GM12878 (cell line): ENCODE measurements at regions not wholly inside any gene's neighbourhood (a gene's known extent, or its start where the extent isn't known, plus 50 kb on each side); places are given as distances from the start of the nearest gene placed in this dataset.

ENCODE experiments used
- ATAC-seq: fragments of 200-7000 bp; cut with Tn5 transposase; 3 replicates; pipeline ENCODE4 v1.9.1; 2020; ENCODE audit warnings: mild to moderate bottlenecking, moderate library complexity
- BruUV-seq: library from RNA; stranded (reverse); fragments of 400-500 nt; replicated peaks from 2 replicates; lab custom pipeline; 2021; lab: Mats Ljungman, UMichigan
- CTCF ChIA-PET: fragments of 300-600 bp; sonication (Branson Sonifier 250); formaldehyde crosslinking; extraction: SDS; loops from one replicate; lab custom pipeline; 2021; ENCODE audit warnings: inconsistent platforms; lab: Yijun Ruan, JAX
- POLR2A ChIA-PET: fragments of 350-600 bp; formaldehyde crosslinking; extraction: SDS; loops from one replicate; lab custom pipeline; 2021; ENCODE audit warnings: inconsistent platforms; lab: Charles Lee
- RAD21 ChIA-PET: fragments of 300-600 bp; sonication (Branson Sonifier 250); formaldehyde crosslinking; loops from one replicate; lab custom pipeline; 2023; ENCODE audit warnings: antibody characterized with exemption; ENCODE audit not compliant: unreplicated experiment; lab: Charles Lee
- SMC1A ChIA-PET: fragments of 300-600 bp; sonication (Branson Sonifier 250); formaldehyde crosslinking; loops from one replicate; lab custom pipeline; 2023; ENCODE audit not compliant: unreplicated experiment, uncharacterized antibody; lab: Charles Lee
- DNase-seq: peaks from one replicate; pipeline ENCODE4 v3.0.0-alpha.2; 2011; ENCODE audit warnings: low read depth, low spot score
- FAIRE-seq: peaks from 3 replicates; lab custom pipeline; 2011; peaks lifted over from hg19 to GRCh38; lab: Jason Lieb, UNC
- H2AFZ ChIP-seq: 2 replicates; pipeline ENCODE4 v1.6.0; 2011; ENCODE audit warnings: low read depth, low read length, control low read depth; ENCODE audit not compliant: control insufficient read depth
- H3K27ac ChIP-seq: 2 replicates; pipeline ENCODE4 v1.5.1; 2011; ENCODE audit warnings: control low read depth; ENCODE audit not compliant: control insufficient read depth, insufficient read depth
- H3K27me3 ChIP-seq, 2 experiments: replicated peaks in 1 of 2; 2 replicates each; pipeline versions ENCODE4 v1.6.0 to v1.6.1; 2011; ENCODE audit warnings: low read length in 1 of 2; ENCODE audit not compliant: control insufficient read depth in 2 of 2, insufficient read depth in 2 of 2
- H3K36me3 ChIP-seq, 2 experiments: 2 replicates each; pipeline ENCODE4 v1.5.1; 2011; ENCODE audit warnings: low read length in 1 of 2; ENCODE audit not compliant: control insufficient read depth in 2 of 2, insufficient read depth in 2 of 2
- H3K4me1 ChIP-seq: 2 replicates; pipeline ENCODE4 v1.6.1; 2011; ENCODE audit warnings: mild to moderate bottlenecking, low read length, moderate library complexity, mixed read lengths; ENCODE audit not compliant: control insufficient read depth, insufficient read depth
- H3K4me2 ChIP-seq: 2 replicates; pipeline ENCODE4 v1.6.0; 2011; ENCODE audit warnings: control low read depth; ENCODE audit not compliant: control insufficient read depth, insufficient read depth
- H3K4me3 ChIP-seq: fragments of 200-600 bp; sonication (generic); 2 replicates; pipeline ENCODE4 v1.5.1; 2016
- H3K79me2 ChIP-seq: 2 replicates; pipeline ENCODE4 v1.6.0; 2011; ENCODE audit warnings: low read length; ENCODE audit not compliant: control insufficient read depth, insufficient read depth
- H3K9ac ChIP-seq: 2 replicates; pipeline ENCODE4 v1.8.0; 2011; ENCODE audit warnings: low read length, control low read depth, mixed read lengths; ENCODE audit not compliant: control insufficient read depth, insufficient read depth
- H3K9me3 ChIP-seq: replicated peaks from 3 replicates; pipeline ENCODE4 v1.5.1; 2011; ENCODE audit warnings: mild to moderate bottlenecking, low read length; ENCODE audit not compliant: control insufficient read depth, insufficient read depth
- H4K20me1 ChIP-seq: 2 replicates; pipeline ENCODE4 v1.6.0; 2011; ENCODE audit not compliant: control insufficient read depth, insufficient read depth
- BCL11A ChIP-seq: IDR thresholded peaks from 2 replicates; pipeline ENCODE4 v1.6.1; 2011; ENCODE audit warnings: low read depth, low read length
- CBX3 ChIP-seq: fragments of 200-600 bp; sonication (generic); IDR thresholded peaks from 2 replicates; pipeline ENCODE4 v1.6.1; 2016; ENCODE audit warnings: low read depth, borderline replicate concordance
- CHD1 ChIP-seq: IDR thresholded peaks from 2 replicates; pipeline ENCODE4 v1.6.1; 2012; ENCODE audit warnings: low read depth, low read length, improper control_type of control experiment
- CHD2 ChIP-seq: IDR thresholded peaks from 2 replicates; pipeline ENCODE4 v1.6.1; 2011; ENCODE audit warnings: low read depth, low read length, improper control_type of control experiment, borderline replicate concordance
- CREM ChIP-seq: IDR thresholded peaks from 2 replicates; pipeline ENCODE4 v1.6.1; 2014; ENCODE audit warnings: antibody characterized with exemption, low read depth
- FOXK2 ChIP-seq: fragments of 450-650 bp; IDR thresholded peaks from 2 replicates; pipeline ENCODE4 v1.6.1; 2017; ENCODE audit warnings: mild to moderate bottlenecking, moderate library complexity
- KAT2A ChIP-seq: conservative IDR thresholded peaks from 2 replicates; pipeline ENCODE4 v1.6.1; 2011; ENCODE audit warnings: low read depth, low read length; ENCODE audit not compliant: control insufficient read depth
- KDM1A ChIP-seq: fragments of 200-600 bp; sonication (generic); IDR thresholded peaks from 2 replicates; pipeline ENCODE4 v1.6.1; 2016; ENCODE audit warnings: borderline replicate concordance
- KLF5 ChIP-seq: fragments of 450-650 bp; IDR thresholded peaks from 2 replicates; pipeline ENCODE4 v1.6.1; 2014; ENCODE audit warnings: mild to moderate bottlenecking; ENCODE audit not compliant: partially characterized antibody
- MTA2 ChIP-seq: fragments of 450-650 bp; IDR thresholded peaks from 2 replicates; pipeline ENCODE4 v1.6.1; 2016; ENCODE audit warnings: low read depth, mild to moderate bottlenecking, moderate library complexity
- NFIC ChIP-seq: IDR thresholded peaks from 2 replicates; pipeline ENCODE4 v1.6.1; 2012; ENCODE audit warnings: low read depth, mild to moderate bottlenecking, inconsistent platforms, low read length, moderate library complexity
- NFXL1 ChIP-seq: fragments of 450-650 bp; IDR thresholded peaks from 2 replicates; pipeline ENCODE4 v1.6.1; 2017; ENCODE audit warnings: antibody characterized with exemption, mild to moderate bottlenecking, borderline replicate concordance
- RAD21 ChIP-seq: IDR thresholded peaks from 2 replicates; pipeline ENCODE4 v1.6.1; 2011; ENCODE audit warnings: mild to moderate bottlenecking, low read depth, low read length, moderate library complexity; ENCODE audit not compliant: insufficient read depth
- RB1 ChIP-seq: fragments of 450-650 bp; formaldehyde crosslinking; IDR thresholded peaks from 2 replicates; pipeline ENCODE4 v1.6.1; 2017; ENCODE audit warnings: mild to moderate bottlenecking, borderline replicate concordance
- RFX5 ChIP-seq: IDR thresholded peaks from 2 replicates; pipeline ENCODE4 v1.6.1; 2011; ENCODE audit warnings: low read depth, low read length, improper control_type of control experiment
- SMARCA5 ChIP-seq: fragments of 450-650 bp; IDR thresholded peaks from 2 replicates; pipeline ENCODE4 v1.6.1; 2017; ENCODE audit warnings: mild to moderate bottlenecking
- SUPT20H ChIP-seq: IDR thresholded peaks from 2 replicates; pipeline ENCODE4 v1.6.1; 2011; ENCODE audit warnings: low read depth, mild to moderate bottlenecking, low read length, moderate library complexity, borderline replicate concordance; ENCODE audit not compliant: control insufficient read depth
- TCF7 ChIP-seq: IDR thresholded peaks from 2 replicates; pipeline ENCODE4 v1.6.1; 2014; ENCODE audit warnings: antibody characterized with exemption, borderline replicate concordance
- WRNIP1 ChIP-seq: IDR thresholded peaks from 2 replicates; pipeline ENCODE4 v1.6.1; 2011; ENCODE audit warnings: low read depth, low read length, improper control_type of control experiment, borderline replicate concordance
- ZNF207 ChIP-seq: fragments of 450-650 bp; IDR thresholded peaks from 2 replicates; pipeline ENCODE4 v1.6.1; 2014; ENCODE audit warnings: antibody characterized with exemption, mild to moderate bottlenecking, borderline replicate concordance
- WGBS: methylation state at CpG from one replicate; pipeline ENCODE4 v1.1.6; 2016; ENCODE audit warnings: low lambda C conversion rate; ENCODE audit not compliant: insufficient replicate concordance, insufficient coverage; ENCODE audit errors: missing lambda C conversion rate; 5-methylcytosine and 5-hydroxymethylcytosine counted together
- in situ Hi-C: fragments of 300-500 bp; cut with MboI; formaldehyde crosslinking; loops from 9 replicates; pipeline ENCODE4 v1.14.3; 2018; ENCODE audit warnings: mixed read lengths
- intact Hi-C: fragments of 100-400 bp; cut with micrococcal nuclease; formaldehyde crosslinking; loops from one replicate; pipeline ENCODE4 v1.14.2; 2022; ENCODE audit not compliant: unreplicated experiment
- TF ChIP-seq, protein P1 (sequence below): fragments of 450-650 bp; IDR thresholded peaks from 2 replicates; pipeline ENCODE4 v1.6.1; 2016; ENCODE audit warnings: mild to moderate bottlenecking, moderate library complexity, borderline replicate concordance

DNA sequence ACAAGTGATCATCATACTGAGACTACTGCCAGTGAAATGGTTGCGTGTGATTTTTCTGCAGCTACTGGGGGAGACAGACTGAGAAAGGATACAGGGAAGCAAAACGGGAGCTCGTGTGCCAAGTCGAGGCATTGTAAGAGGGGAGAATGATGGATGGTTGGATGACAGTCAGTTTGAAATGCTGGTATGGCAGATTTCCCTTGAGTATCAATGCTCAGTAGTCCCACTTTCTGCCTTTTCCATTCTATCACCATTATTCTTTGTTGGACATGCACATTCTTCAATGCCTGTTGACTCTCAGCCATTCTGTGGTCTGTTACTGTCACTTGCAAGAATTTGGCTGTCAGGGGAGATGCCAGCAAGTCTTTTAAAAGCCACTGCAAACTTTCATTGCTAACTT, 510.6 kb upstream of the RBFOX1 start (continued):
- TF ChIP-seq KDM1A (no peak), KLF5 (no peak), MTA2 (no peak), SMARCA5 (no peak), RB1 (no peak), ZNF207 (no peak), NFIC (no peak), CBX3 (no peak), KAT2A (no peak), TCF7 (no peak)

GRCh38 chr16:6804461-6804860, 528.2 kb upstream of the RBFOX1 start:
- WGBS: 15% methylated on average over 3 of the region's 3 CpGs
- DNase-seq (no peak), ATAC-seq (no peak), FAIRE-seq (no peak)
- no peak overlapping the region for H3K4me3 ChIP-seq
- H3K27ac ChIP-seq: no peak overlapping the region
- H3K4me2 ChIP-seq: no peak overlapping the region
- ChIA-PET CTCF (no interaction called here), POLR2A (no interaction called here), SMC1A (no interaction called here), RAD21 (no interaction called here)
- no peak for TF ChIP-seq CREM
- TF ChIP-seq WRNIP1: no peak
- TF ChIP-seq, protein P1, sequence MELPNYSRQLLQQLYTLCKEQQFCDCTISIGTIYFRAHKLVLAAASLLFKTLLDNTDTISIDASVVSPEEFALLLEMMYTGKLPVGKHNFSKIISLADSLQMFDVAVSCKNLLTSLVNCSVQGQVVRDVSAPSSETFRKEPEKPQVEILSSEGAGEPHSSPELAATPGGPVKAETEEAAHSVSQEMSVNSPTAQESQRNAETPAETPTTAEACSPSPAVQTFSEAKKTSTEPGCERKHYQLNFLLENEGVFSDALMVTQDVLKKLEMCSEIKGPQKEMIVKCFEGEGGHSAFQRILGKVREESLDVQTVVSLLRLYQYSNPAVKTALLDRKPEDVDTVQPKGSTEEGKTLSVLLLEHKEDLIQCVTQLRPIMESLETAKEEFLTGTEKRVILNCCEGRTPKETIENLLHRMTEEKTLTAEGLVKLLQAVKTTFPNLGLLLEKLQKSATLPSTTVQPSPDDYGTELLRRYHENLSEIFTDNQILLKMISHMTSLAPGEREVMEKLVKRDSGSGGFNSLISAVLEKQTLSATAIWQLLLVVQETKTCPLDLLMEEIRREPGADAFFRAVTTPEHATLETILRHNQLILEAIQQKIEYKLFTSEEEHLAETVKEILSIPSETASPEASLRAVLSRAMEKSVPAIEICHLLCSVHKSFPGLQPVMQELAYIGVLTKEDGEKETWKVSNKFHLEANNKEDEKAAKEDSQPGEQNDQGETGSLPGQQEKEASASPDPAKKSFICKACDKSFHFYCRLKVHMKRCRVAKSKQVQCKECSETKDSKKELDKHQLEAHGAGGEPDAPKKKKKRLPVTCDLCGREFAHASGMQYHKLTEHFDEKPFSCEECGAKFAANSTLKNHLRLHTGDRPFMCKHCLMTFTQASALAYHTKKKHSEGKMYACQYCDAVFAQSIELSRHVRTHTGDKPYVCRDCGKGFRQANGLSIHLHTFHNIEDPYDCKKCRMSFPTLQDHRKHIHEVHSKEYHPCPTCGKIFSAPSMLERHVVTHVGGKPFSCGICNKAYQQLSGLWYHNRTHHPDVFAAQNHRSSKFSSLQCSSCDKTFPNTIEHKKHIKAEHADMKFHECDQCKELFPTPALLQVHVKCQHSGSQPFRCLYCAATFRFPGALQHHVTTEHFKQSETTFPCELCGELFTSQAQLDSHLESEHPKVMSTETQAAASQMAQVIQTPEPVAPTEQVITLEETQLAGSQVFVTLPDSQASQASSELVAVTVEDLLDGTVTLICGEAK: no peak
- no peak for TF ChIP-seq CHD2
- no peak for TF ChIP-seq NFXL1
- TF ChIP-seq BCL11A: no peak
- TF ChIP-seq RFX5: no peak
- TF ChIP-seq FOXK2: no peak
- TF ChIP-seq SUPT20H: no peak
- no peak for TF ChIP-seq RAD21
- no peak for TF ChIP-seq CHD1
- no TSS peak for BruUV-seq
- no peaks in the 10 kb centered on the region for H3K79me2 ChIP-seq
- no peaks in the 10 kb centered on the region for H3K36me3 ChIP-seq
- H2AFZ ChIP-seq: no peak overlapping the region
- H3K9ac ChIP-seq: no peak overlapping the region
- H3K9me3 ChIP-seq: no peaks in the 10 kb centered on the region
- intact Hi-C loops (no loop called here), in situ Hi-C loops (no loop called here)
- no peaks in the 10 kb centered on the region for H4K20me1 ChIP-seq
- no peaks in the 10 kb centered on the region for H3K4me1 ChIP-seq
- no peaks in the 10 kb centered on the region for H3K27me3 ChIP-seq
